ENCODE measurements at regions not wholly inside any gene's neighbourhood (a gene's known extent, or its start where the extent isn't known, plus 50 kb on each side); places are given as distances from the start of the nearest gene placed in this dataset.

DNA sequence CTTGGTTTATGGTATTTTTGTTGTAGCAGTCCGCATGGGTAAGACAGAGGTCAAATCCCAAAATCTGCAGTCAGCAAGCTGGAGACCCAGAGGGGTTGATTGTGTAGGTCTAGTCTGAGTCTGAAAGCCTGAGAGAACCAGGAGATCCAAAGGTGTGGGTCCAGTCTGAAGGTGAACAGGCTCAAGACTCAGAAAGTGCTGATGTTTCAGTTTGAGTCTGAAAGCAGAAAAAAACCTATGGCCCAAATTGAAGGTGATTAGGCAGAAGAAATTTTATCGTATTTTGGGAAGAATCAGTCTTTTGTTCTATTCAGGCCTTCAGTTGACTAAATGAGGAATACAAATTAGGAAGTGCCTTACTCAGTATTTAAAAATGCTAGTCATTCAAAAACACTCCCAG, 807.8 kb upstream of the FOXG1 start:
- DNase-seq (ENCODE audit: low read depth): no peak

DNA sequence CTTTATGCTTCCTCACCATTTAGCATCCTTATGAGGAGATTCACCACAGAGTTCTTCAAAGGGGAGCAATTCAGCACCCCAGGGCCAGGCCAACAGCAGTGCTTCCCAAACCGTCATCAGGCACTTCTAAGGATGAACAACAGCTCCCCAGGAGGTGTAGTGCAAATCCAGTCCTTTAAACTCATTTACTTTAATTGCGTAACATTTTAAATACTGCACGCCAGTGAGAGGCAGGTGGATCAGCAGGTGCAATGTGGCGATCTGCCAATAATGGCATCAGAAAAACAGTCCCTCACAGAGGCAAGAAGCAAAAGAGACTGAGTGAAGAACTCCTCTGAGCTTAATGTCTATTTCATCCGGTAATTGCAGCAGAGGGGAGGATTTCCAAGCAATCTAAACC, 770.9 kb upstream of the FOXG1 start:
- no peak for DNase-seq (ENCODE audit: low read depth)

DNA sequence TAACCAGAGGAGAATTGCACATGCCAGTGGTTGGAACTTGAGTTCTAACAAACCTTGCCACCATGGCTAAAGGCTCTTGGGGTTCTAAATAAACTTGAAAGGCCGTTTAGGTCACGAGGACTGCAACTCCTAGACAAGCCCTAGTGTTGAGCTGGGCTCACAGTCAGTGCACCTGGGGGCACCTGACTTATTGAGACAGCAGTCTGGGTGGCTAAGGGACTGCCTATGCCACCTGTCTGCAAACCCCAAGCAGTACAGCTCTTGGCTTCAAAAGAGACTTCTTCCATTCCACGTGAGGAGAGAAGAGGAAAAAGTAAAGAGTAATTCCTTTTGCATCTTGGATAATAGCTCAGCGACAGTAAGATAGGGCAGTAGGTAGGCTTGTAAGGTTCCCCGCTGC, 765.6 kb upstream of the FOXG1 start:
- DNase-seq (ENCODE audit: low read depth): no peak

DNA sequence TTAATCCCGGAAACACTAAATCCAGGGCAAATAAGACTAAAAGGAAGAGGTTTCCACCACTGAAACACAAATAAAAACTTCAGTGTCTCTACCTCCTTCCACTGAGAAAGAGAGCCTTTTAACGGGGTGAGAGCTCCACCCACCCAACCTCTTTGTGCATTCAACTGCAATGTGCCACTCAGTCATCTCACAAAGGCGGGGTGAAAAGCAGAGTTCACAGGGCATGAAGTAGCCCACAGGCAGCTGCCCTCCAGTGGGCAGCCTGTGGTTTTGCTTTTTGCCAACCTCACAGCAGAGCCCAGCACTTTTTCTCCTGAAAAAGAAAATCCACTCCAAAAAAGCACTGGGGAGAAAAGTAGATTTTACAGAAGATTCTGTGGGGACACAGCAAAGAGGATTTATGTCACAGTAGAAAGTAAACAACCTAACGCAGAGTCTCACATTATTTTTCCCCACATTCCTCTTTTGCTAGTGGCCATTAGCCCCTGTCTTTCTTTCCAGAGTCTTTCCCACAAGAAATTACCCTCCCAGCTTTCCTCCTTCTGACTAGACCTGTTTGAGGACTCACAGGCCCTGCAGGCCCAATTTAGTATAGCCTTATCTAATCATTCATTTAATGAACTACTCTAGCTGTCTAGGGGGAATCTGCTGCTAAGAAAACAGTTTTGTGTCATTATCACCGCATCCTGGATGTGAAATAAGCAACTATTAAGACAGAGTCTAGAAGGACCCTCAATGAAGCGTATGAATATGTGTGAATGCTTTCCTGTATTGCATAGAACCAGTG, 753.8 kb upstream of the FOXG1 start:
- no peak for DNase-seq (ENCODE audit: low read depth)

DNA sequence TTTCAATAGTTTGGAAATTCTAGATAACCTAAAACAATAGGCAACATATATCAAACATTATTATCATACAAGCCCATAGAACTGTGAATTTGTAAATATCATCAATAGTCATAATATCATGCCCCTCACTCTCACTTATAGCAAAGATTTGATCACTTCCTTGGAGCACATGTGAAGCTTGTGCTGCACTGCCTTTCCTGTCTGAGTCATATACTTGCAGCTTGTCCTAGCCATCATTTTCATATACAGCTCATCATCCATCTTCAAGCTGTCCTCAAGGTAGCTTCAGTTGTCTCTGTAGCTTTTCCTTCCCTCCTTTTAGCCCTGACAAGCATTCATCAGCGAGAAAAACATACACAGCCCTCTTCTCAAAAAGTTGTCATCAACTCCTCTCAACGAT, 746.5 kb upstream of the FOXG1 start:
- DNase-seq (ENCODE audit: low read depth): no peak

DNA sequence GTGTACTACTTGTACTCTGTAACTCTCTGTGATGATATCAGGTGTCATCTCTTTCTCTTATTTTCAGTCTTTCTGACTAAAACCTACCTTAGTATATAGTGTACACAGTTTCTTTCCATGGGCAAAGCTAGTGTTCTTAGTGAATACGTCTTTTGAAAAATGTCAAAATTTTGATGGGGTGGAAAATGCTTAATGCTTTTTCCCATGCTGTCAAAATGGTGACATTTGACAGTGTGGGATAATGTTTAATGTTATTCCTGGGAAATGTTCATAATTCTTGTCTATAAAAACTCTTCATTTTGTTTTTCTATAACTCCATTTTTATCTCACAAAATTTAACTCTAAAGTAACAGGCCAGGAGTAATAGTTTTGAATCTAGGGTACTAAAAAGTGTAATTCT, 742.7 kb upstream of the FOXG1 start:
- DNase-seq (ENCODE audit: low read depth): no peak

DNA sequence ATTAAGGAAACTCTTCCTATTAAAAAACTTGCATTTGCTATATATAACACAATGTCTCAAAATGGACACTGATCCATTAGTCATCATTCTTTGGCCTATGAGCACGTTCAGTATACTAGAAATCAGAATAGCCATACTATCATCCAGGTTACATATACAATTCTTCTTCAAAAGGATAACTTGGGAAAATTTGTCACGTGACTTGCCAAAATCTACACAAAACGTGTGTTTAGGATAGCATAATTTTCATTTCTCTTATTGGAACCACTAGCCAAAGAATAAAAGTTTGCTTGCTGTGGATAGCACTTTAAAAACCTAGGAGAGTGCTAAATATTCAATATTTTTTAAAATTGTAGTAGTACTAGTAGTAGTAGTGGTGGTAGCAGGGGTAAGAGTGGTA, 714.3 kb upstream of the FOXG1 start:
- no peak for DNase-seq (ENCODE audit: low read depth)

DNA sequence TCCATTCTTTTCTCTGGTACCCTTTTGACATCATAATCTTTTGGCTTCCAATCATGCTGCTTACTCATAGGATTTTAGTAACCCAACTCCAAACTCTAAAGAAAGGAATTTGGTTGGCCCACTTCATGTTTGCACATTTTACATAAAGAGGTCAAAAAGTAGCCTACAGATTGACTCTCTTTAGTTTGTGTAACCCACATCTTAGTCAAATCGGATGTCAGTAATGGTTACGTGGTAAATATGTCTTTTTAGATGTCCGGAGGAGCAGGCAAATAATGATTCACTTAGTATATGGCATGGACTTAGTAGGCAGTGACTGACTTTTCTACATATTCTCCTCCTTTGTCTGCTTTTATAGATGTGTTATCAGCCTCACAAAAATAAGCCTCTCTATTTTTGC, 711.6 kb upstream of the FOXG1 start:
- DNase-seq (ENCODE audit: low read depth): no peak

DNA sequence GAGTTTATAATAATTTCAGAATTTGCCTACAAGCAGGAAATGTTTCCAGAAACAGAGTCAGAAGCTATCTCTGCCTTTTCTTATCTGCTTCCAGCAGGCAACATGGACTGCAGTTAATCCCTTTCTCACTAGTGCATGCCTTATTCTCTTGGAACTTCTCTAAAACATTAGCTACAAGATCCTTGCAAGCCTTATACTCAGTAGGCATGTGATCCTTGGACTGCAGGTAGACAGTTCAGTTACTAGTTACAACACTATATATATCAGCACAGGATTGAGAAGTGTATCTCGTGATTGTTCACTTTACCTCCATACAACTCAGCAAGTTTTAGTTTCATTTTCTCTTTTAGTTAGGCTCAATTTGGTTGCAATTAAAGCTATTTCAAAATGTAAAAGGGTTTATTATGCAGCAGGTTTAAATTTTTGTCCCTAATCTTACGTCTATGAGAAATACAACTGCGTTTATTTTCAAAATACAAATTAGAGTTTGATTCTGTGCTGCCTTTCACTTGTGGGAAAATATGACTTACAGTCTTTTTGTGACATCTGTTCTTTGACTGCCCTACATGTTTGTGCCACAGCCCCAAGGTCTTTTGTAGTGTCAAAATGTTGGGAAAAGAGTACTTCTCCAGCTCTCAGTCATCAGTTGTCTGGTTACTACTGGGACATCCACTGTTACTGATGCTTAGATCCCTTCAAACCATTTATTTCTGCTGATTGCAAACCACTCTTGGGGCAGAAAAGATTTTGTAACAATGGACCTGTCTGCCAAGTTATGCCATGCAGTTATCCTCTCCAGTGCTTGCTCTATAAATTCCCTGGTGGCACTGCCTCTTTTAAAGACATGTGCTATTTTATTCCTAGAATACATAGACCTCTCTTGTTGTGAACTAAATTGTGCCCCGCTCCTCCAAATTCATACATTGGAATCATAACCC, 709.0 kb upstream of the FOXG1 start:
- DNase-seq (ENCODE audit: low read depth): no peak

DNA sequence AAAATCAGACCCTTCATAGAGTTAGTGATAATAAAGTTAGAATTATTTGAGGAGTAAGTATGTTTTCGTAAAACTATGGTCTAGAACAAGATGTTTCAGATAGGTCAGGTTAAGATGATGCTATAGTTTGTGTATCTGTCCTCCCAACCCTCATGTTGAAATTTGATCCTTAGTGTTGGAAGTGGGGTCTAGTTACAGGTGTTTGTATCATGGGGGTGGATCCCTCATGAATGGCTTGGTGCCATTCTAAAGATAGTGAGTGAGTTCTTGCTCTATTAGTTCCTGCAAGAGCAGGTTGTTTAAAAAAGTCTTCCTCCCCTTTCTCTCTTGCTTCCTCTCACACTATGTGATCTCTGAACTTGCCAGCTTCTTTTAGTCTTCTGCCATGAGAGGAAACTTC, 707.3 kb upstream of the FOXG1 start:
- DNase-seq (ENCODE audit: low read depth): no peak

DNA sequence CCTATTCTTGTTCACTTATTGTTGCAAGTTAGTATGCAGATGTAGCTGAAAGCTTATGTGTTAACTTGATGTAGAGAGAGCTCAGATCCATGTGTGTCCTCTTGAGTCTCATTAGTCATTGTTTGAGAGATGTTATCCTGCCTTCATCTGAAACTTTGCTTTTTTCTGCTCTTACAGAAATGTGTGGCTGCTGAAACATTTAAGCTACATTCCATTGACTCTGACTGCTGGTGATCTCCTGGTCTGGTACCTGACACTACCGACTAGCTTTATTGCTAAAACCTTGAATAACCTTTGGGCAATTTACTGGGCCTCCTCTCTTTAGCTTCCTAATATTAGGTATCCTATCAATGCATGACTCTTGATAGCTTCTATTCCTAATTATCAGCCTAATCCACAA, 705.6 kb upstream of the FOXG1 start:
- DNase-seq (ENCODE audit: low read depth): no peak

DNA sequence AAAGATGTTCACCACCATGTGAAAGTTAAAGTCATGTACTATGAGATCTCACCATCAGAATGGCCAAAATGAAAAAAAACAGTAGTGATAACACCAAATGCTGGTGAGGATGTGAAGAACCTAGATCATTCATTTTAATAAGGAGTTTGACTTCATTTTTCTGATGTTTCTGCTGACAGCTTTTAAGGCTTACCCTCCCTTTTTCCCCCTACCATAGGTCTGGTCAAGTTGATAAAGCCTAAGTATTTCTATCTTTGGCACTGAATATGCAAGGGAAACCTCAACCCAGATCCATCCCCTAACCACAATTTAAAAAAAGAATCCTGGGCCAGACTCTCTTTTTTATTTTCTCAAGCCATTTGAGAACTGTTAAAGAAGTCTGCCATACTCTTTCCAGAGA, 689.6 kb upstream of the FOXG1 start:
- no peak for DNase-seq (ENCODE audit: low read depth)

DNA sequence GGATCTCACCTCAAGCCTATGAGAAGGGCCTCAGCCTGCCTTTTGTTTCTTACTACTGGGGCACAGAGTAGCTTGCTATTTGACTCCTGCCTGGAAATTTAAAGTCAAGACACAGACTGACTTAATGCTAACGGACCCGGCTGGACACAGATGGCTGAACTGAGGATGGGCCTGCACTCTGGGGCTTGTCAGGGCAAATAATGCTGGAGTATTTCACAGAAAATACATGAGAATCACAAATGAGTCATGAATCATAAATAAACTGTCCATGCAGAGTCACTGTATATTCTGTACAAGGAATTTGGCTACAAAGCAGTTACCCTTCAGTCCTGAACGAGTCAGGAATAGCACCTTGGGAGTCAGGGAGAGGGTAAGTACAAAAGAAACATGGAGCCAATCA, 683.2 kb upstream of the FOXG1 start:
- DNase-seq (ENCODE audit: low read depth): no peak

DNA sequence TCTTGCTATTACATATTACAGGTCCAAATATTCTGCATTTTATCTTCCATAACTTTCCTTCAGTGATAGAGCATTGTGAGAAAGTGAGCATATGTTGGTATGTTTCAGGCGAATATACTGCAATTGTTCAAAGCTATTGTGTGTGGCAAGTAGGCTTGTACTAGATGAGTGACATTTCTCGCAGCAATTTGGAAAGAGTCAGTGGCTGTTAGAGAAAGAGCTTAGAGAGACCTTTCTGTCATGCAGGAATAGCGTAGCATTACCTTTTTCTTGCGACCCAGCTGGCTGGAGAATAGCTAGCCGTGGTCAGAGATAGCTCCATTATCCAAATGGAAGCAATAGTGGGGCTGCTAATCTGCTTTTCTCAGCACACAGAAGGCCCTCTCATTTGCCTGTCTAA, 678.5 kb upstream of the FOXG1 start:
- DNase-seq (ENCODE audit: low read depth): no peak

DNA sequence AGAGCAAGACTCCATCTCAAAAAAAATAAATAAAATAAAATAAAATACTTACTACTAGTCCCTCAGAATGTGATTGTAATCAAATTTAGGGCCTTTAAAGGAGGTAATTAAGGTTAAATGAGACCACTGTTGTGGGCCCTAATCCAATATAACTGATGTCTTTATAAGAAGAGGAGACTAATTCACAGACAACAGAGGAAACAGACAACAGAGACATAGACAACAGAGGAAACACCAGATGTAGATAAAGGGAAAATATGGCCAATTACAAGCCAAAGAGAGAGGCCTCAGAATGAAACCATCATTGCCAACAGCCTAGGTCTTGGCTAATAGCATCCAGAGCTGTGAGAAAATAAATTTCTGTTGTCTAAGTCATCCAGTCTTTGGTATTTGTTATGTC, 669.0 kb upstream of the FOXG1 start:
- no peak for DNase-seq (ENCODE audit: low read depth)

DNA sequence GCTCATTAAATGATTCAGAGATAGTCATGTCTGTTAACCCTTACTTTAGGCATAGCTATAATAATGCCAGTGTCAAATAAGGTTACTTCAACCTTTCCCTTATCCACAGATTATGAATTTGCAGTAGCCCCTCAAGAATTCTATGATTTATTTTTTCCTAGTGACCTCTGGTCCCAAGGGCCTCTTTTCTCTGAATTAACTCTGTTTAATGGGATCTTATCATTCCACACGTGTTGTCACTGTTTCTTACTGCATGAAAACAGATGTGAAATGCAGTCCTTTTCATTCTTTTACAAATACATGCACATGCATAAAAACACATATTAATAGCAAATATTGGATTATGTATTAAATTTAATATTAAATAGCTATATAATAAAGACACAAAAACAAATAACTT, 667.7 kb upstream of the FOXG1 start:
- no peak for DNase-seq (ENCODE audit: low read depth)

DNA sequence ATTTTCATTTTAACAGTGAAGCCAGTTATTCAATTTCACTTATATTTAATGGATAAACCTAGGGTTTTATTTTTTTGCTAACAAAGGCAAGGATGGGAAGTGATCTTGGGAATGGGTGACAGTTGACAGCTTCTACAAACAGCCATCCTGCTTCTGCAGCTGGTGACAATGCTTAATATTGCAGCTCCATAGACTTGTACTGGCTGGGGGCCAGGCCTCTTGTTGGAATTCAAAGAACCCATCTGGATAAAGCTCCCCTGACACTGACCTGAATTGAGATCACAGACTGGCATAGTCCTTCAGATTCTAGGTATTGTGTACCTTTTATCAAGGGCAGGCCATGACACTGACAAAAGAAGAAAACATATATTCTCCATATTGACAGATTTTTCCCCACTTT, 664.6 kb upstream of the FOXG1 start:
- DNase-seq (ENCODE audit: low read depth): no peak

DNA sequence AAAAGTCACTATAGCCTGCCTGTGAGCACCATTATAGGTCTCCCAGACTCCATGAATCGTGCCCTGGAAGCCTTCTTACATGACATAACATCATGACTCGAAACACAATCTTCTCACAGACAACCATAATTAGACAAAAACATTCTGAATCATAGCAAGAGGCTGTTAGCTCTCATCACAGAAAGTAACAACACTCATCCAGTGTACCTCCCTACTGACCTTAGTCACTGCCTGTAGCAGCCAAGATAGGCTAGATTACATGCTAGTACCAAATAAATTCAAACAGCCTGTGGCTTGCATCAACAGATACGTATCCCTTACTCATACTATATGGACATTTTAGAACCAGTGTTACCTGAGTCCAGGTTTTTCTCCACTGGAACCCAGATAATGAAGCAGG, 663.8 kb upstream of the FOXG1 start:
- DNase-seq (ENCODE audit: low read depth): peak; percentile 1

DNA sequence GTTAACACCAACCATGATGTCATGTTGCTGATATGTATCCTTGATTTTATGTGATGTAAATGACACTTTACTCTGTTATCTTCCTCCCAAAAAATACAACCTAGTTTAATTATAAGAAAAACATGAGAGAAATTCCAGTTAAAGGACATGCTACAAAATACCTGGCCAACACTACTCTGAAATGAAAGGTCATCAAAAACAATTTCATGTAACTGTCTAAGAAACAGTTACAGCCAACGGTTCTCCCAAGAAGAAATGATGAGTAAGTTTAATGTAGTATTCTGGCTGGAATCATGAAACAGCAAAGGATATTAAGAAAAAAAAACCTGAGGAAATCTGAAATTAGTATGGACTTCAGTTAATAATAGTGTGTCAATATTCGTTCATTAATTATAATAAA, 653.3 kb upstream of the FOXG1 start:
- DNase-seq (ENCODE audit: low read depth): no peak

DNA sequence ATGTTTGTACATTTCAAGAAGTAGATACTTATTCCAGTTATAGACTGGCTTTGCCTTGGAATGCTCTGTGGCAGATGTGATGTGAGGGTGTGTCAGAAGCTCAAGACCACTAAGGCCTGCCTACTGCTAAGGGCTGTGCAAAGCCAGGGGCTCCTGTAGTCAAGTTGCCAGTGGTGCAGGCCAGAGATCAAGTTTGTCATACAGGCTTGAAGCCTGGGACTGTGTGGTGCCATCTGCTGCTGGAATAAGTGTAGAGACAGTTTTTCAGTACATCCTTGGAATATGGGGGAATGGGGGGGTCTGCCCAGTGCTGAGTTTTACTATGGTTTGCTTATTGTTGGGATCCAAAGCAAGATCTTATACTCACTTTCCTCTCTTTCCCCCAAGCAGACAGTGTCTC, 649.9 kb upstream of the FOXG1 start:
- no peak for DNase-seq (ENCODE audit: low read depth)

DNA sequence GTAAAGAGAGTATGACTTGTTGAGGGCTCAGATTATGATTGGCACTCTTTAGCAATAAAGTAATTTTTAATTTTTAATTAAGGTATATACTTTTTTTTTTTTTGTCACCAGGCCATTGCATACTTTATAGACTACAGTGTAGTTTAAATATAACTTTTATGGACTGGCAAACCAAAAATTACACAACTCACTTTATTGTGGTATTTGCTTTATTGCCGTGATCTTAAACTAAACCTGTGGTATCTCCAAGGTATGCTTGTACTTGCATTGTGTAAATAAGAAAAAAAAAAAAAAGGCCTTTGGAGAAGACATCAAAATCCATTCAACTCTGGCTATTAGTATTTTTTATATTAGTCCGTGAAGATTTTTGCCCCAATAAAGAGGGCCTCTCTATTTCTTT, 646.7 kb upstream of the FOXG1 start:
- DNase-seq (ENCODE audit: low read depth): no peak

DNA sequence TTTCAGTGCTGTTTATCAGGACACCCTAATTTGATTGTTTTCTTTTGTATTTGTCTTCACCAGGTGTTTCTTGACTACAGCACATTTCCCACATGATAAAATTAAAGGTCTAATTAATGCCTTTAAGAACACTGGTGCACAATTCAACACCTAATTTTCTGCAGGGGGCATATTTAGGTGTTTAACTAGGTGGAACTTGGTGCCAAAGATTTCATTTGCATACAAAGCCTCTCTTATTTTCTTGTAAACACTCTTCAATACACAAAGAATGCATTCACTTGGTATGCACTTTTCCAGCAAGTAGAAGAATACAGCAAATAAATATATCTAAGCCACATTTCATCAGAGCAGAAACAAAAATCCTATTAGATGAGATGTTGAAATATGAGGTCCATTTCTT, 646.2 kb upstream of the FOXG1 start:
- no peak for DNase-seq (ENCODE audit: low read depth)

DNA sequence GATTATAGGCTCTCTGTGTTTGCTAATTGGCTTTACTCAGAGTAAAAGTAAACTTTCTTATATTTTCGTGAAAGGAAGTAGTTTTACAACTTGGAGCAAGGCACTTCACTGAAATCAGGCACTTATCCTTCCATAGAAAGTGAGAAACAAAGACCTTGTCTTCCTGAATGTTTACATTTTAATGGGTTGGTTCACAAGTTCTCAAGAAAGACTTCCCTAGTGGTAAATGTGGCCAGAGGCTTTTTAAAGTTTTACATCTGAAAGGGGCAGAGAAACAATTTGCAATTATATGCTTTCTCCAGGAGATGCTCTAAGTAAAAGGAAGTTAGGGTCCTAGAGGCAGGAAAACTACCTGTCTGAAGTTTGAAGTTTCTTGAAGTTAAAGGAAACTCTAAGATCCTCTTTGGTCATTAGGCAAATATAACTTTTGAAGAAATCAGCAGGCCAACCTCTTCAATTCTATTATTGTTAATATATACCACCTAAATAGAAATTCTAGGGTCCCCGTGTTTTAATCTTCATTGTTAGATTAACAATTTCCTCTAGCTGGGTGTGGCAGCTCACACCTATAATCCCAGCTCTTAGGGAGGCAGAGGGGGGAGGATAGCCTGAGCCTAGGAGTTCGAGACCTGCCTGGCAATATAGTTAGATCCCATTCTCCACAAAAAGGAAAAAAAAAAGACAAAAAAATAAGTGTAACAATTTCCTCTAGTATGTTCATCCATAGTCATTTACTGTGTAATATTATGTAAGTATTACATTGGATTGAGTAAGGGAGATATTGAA, 644.9 kb upstream of the FOXG1 start:
- DNase-seq (ENCODE audit: low read depth): no peak
